ENCODE measurements at regions not wholly inside any gene's neighbourhood (a gene's known extent, or its start where the extent isn't known, plus 50 kb on each side); places are given as distances from the start of the nearest gene placed in this dataset.
"Not testable (repeated sequence)": the region's sequence is repeated elsewhere in the genome, so short reads cannot be mapped to it uniquely, and the experiment has no call there.

DNA sequence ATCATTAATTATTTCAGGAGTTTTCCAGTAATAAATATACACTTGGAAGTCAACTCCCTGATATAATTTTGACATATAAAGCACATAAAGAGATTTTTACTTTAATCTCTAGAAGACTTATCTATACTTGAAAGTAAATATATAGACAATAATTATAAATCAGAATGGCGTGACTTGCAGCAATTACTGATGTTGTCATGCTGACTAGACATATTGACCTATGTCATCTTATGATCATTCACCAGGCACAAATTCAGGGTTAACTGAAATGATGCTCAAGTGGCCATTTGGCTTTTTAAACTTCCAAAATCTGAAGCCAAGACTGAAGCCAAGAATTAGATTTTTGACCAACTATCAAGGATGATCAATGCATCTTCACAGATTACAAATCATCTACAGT, 192.2 kb downstream of the MCHR2 start:
- DNase-seq (ENCODE audit: low spot score in 2 of 2) (no peak), FAIRE-seq (no peak)

DNA sequence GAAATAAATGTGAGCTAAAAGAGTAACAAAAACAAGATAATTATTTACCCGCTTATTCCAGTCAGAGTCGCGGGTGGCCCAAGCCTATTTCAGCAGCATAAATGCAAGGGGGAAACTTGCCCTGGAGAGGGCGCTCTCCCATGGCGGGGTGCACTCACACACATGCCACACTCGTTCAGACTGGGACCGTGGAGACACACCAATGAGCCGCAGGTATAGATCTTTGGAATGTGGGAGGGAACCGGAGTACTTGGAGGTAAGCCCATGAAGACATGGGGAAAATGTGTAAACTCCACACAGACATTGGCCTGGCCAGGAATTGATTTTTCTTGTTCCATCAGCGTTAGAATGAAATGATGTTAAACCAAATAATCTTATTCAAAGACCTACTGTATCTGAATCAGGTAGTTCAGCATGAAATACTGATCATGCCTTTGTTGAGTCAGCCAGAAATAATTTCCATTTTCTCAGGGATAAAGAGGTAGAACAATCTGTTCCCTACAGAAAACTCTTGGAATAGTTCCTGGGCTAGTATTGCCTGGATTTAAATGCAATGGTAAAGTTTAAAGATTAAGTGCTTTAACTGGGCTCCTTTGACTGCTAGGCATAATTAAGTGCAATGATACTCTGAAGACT, 191.5 kb downstream of the MCHR2 start:
- no peak for FAIRE-seq
- no peak for DNase-seq (ENCODE audit: low spot score in 2 of 2)

DNA sequence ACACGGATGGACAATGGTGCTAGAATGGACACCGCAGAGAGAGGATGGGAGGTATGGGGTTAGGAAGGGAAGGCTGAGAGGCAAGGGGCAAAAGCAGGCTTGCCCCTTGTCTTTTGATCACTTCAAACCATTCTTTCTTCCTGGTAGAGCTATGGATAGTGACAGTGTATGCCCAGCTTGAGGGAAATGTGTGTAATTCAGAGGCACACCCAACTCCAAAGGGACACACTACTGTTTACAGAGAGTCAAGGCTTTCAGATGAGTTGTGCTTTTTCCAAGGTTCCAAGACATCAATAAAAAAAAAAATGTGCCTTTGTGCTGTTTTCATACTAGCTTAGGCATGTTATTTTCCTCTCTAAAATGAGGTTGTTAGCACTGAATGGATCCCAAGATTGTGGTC, 185.0 kb downstream of the MCHR2 start:
- FAIRE-seq = no peak

GRCh38 chr6:99810295-99810694, 183.7 kb downstream of the MCHR2 start:
- no peak for FAIRE-seq
- no peak for DNase-seq (ENCODE audit: low spot score in 2 of 2)

More for the DNA sequence above, 185.0 kb downstream of the MCHR2 start:
- DNase-seq (ENCODE audit: low spot score in 2 of 2) = no peak

DNA sequence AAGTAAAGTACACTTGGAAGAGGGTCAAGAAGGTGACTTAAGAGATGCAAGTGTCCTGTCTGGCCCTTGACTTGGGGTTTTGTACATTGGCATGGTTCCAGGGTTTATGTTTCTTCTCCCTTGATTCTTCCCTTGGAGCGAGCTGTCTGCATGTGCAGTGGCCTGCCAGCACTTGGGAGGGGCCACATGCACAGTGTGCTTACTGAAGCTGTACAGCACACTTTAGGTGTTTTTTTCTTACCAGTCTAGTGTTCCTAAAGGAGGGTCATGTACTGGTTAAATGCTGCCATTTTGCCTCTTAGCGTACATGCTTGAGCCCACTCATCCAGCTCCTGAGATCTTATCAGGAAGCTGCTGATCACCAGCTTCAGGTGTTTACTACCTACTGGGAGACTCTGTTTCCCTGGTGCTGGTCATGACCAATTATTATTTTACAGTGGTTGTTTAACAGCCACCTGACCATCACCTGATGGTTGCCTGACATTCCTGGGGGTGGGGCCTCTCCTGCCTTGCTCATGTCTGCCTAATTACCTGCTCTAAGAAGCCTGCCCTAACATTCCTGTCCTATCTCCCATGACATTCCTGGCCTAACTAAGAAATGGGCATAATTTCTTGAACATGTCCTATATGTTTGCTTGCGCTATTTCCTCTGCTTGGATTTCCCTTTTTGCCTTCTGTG, 182.9 kb downstream of the MCHR2 start:
- DNase-seq (ENCODE audit: low spot score in 2 of 2) (no peak), FAIRE-seq (no peak)

DNA sequence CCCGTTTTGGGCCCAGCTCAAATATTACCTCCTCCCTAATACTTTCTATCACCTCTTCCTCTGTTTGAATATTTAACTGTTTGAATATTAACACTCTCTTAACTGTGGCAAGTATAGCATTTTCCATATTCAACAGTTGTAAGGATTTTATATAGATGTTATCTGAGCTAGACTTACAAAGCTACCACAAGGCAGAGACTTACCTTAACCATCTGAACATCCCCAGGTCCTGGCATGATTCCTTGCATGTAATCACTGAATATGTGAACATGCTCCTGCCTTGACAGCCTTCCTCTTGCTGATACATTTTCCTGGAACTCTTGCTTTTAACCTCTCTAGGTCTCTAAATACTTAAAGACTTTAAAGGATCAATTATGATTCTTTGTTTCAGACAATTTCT, 182.4 kb downstream of the MCHR2 start:
- DNase-seq (ENCODE audit: low spot score in 2 of 2) (no peak), FAIRE-seq (no peak)

- FAIRE-seq = no peak
Observed at GRCh38 chr6:99813565-99813964, 180.5 kb downstream of the MCHR2 start.

DNA sequence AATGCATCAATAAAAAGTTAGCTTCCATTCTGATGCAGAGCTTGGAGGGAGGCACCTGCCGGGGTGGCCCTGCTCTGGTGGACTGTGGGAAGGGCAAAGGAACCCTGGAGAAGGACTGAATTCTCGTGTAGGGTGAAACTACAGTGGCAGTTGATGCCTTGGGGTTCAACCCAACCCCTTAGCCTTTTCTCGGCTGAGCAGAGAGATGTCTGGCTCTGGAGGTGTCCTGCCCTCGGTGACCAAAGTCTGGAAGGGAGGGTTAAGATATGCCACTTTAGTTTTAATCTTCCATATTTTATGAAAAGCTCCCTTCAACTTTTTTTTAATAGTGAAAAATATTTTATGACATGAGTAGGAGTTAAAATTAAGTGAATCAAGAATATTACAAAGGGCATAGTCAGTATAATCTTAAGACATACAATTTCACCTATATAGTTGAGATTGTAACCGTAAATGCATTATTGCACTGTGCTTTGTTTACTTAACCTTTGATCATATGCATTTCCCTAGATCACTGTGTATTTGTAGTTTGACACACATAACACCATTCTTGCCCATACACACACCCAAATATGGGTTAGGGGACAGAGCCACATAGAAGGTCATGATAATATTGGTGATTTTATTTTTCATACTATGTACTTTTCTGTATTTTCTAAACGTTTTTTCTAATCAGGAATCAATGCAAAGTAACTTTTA, 179.6 kb downstream of the MCHR2 start:
- no peak for DNase-seq (ENCODE audit: low spot score in 2 of 2)
- FAIRE-seq = no peak

More at GRCh38 chr6:99813565-99813964, 180.5 kb downstream of the MCHR2 start:
- no peak for DNase-seq (ENCODE audit: low spot score in 2 of 2)

GRCh38 chr6:99816795-99817194, 177.2 kb downstream of the MCHR2 start:
- FAIRE-seq = no peak
- DNase-seq (ENCODE audit: low spot score in 2 of 2) = no peak

DNA sequence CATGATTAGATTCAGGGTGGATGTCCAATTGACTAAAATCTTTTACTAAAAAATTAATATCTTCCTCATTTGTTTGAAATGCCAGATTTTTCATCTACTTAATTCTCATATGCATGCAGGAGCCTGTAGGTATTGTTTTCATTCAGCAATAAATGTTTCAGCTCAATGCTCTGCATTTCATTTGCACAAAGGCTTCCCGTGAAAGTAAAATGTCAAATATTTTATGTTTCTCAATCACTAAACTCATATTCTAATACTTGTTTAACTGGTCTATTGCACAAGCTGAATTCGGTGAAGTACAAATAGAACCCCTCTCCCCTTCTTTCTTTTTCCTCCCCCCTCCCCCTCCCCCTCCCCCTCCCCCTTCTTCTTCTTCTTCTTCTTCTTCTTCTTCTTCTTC, 175.9 kb downstream of the MCHR2 start:
- DNase-seq (ENCODE audit: low spot score in 2 of 2) (no peak), FAIRE-seq (no peak)

GRCh38 chr6:99819853-99820252, 174.2 kb downstream of the MCHR2 start:
- no peak for DNase-seq (ENCODE audit: low spot score in 2 of 2)
- no peak for FAIRE-seq

DNA sequence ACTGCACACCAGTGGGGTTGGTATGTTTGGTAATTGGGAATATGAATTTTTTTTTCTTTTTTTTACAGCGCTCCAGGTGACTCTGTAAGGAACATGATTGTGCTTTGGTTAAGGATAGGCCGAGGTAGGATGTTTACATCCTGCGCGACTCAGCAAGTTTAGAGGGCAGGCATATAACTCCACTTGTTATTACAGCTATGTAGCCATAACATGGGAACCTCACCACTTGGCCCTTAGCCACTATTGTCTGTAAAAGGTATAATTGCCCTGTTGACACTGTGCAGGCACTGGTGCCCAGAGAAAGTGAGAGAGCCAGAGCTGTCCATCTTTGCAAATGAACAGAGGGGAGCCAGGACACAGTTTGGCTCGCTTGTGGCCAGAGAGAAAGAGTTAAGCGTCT, 172.9 kb downstream of the MCHR2 start:
- DNase-seq (ENCODE audit: low spot score in 2 of 2) = no peak
- no peak for FAIRE-seq

DNA sequence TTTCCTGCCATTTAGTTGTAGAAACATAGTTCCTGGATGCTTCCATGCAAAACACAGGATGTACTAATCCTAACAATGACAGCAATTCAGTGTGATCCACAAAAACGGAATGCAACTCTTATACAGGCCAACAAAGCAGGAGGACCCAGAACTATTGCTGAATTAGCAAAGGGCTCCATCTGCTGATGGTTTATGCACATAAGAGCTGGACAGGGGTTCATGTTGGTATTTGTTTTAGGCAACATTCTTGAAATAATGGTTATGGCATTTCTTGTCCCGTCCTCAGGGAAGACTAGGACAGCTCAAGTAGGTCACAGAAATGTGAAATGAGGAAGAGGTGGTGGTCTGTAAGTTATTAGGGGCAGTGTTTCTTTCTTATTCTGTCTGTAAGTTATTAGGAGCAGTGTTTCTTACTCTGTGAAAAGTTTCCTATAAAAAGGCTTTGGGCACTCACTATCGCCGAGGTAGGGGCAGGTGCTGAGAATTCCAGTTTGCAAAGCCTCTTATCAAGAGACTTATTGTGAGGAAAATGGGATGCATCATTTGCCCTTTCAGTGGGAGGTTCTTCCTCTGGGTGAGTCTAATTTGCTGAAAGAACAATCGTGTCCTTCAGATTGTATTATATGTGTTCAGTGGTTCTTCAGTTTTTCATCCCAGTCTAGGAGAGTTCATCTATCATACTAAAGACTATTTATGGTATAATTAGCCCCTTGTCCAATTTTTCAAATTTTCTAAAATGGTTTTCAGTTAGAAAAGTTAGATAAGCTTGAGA, 171.1 kb downstream of the MCHR2 start:
- DNase-seq (ENCODE audit: low spot score in 2 of 2) (peak; percentile 44 to 47), FAIRE-seq (no peak)

GRCh38 chr6:99823513-99824235, 170.3 kb downstream of the MCHR2 start:
- DNase-seq (ENCODE audit: low spot score in 2 of 2); FAIRE-seq: not testable (repeated sequence)

DNA sequence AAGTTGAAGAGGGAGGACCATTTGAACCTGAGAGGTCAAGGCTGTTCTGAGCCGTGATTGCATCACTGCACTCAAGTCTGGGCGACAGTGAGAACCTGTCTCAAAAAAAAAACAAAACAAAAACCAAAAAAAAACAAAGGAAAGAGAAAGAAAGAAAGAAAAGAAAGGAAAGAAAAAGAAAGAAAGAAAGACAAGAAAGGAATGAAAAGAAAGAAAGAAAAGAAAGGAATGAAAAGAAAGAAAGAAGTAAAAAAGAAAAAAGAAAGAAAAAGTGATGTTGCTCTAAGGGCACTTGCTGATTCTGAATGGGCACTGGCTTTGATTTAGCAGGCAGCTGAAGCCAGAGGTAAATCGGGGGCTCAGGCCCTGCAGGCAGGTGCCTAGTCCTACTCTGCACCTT, 161.0 kb downstream of the MCHR2 start:
- DNase-seq (ENCODE audit: low spot score in 2 of 2) (no peak), FAIRE-seq (no peak)

DNA sequence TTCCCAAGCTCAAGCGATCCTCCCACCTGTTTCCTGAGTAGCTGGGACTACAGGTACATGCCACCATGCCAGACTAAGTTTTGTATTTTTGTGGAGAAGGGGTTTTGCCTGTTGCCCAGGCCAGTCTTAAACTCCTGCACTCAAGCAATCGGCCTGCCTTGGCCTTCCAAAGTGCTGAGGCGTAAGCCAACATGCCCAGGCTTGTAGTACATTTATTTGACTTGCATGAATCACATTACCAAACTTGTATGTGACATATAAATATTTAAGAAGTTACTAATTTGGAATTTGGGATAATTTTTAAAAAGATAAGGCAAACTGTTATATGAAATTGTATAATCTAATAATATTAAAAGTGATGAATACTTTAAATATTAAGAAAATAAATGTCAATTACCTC, 157.6 kb downstream of the MCHR2 start:
- FAIRE-seq = no peak
- DNase-seq (ENCODE audit: low spot score in 2 of 2) = no peak

DNA sequence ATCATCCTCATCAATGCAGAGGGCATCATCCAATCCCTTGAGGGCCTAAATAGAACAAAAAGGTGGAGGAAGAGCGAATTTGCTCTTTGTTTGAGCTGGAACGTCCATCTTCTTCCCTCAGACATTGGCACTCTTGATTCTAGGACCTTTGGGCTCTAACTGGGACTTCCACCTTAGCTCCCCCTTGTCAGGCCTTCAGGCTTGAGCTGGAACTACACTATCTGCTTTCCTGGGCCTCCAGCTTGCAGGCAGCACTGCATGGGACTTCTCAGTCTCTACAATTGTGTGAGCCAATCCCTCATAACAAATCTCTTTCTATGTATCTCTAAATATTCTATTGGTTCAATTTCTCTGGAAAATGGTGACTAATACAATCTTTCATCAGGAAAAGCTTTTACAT, 155.4 kb downstream of the MCHR2 start:
- DNase-seq (ENCODE audit: low spot score in 2 of 2) (no peak), FAIRE-seq (no peak)

DNA sequence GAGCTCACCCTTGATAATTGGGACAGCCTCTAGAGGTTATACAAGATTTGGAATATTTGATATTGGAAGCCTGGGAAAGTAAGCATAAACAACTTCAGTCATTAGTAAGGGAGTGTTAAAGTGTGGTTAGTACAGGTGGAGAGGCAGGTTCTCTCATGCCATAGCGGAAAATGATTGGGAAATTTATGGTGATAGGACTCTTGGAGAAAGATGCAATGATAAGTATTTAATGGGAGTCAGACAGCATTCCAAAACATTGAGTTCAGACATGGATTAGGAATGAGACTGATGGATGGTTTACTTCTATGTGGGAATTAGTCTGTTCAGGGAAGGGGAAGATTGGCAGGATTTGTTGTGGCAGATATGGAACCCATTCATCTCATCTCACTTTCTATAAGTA, 152.7 kb downstream of the MCHR2 start:
- FAIRE-seq (no peak), DNase-seq (ENCODE audit: low spot score in 2 of 2) (no peak)

GRCh38 chr6:99846006-99846405, 148.0 kb downstream of the MCHR2 start:
- DNase-seq (ENCODE audit: low spot score in 2 of 2) = no peak

DNA sequence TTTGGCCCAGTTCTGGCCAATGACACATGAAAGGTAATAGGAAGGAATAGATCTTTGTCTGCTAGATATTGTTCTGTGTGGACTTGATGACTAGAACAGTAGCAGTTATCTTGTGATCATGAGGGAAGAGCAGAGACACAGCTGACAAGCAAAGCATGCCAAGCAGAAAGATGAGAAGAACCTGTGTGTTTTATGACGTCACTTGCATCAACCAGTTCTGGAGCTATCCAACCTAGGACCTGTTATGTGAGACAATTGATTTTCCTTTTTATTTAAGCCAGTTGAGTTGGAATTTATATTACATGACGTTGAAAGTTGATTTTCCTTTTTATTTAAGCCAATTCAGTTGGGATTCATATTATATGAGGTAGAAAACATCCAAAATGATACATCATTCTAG, 143.2 kb downstream of the MCHR2 start:
- FAIRE-seq (no peak), DNase-seq (ENCODE audit: low spot score in 2 of 2) (no peak)

More at GRCh38 chr6:99846006-99846405, 148.0 kb downstream of the MCHR2 start:
- FAIRE-seq = no peak

Data from frontal cortex (tissue), 3 donors.